Stimulated activated CD8-positive, alpha-beta memory T cell treated with anti-CD3 and anti-CD28 coated beads, Interleukin-15, amount 100 ng/mL, for 1 hour (primary cell): ENCODE measurements at regions not wholly inside any gene's neighbourhood (a gene's known extent, or its start where the extent isn't known, plus 50 kb on each side); places are given as distances from the start of the nearest gene placed in this dataset.

ENCODE experiments used
- DNase-seq: peaks from one replicate; pipeline ENCODE4 v3.0.0-alpha.2; 2020; ENCODE audit warnings: low read depth

DNA sequence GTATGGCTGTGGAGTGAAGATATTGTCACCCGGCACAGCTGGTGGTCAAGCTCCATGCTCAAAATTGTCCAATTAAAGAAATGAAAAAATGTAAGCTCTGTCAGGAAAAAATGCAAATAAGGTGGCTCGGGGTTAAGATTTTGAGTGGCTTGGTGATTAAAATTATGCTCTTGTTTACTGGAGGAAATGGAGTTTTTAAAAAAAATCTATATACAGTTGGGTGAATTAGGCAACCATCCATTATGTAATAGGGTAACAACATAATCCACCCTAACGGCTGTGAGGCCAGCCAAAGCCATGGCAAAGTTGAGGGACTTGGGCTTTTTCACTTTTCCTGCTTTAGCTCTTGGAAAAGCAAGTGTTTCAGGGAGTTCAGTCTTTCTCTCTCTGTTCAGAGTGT, 260.8 kb upstream of the HABP2 start:
- no peak for DNase-seq

GRCh38 chr10:113292743-113293142, 260.1 kb upstream of the HABP2 start:
- DNase-seq: no peak

DNA sequence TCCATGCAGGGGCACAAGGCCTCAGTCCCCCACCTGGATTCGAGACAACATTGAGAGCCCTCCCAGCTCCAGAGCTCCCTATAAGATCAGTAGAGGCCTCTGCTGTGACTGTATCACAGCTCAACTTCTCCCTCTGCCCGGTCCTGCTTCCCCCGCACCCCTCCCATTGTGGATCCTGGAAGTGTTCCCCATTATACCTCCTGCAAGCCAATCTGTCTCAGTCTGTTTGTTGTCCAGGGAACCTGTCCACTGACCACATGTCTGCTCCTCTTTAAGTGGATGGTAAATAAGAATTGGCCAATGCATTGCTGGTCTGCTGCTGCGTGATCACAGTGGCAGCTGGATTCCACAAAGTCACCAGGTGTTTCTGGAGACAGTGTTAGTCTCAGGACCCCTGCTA, 259.7 kb upstream of the HABP2 start:
- DNase-seq: no peak

DNA sequence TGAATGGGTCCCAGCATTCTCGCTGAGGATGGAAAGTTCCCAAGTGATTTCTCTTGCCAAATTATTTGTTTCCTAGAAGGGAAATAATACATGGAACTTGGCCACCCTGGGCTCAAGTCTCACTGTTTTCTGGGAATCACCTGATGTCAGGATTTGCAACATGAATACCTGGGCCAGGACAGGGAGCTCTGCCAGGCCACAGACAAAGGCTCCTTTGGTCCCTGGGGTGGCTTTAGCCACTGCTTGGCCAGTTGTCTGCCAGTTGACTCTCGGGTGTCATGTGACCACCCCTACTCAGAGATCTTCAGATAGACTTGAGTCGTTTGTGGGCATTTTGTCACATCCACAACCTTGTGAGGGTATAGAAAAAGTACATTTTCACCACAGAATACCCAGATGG, 258.0 kb upstream of the HABP2 start:
- DNase-seq: no peak

- no peak for DNase-seq
Measured at GRCh38 chr10:113297226-113297625, 255.6 kb upstream of the HABP2 start.

DNA sequence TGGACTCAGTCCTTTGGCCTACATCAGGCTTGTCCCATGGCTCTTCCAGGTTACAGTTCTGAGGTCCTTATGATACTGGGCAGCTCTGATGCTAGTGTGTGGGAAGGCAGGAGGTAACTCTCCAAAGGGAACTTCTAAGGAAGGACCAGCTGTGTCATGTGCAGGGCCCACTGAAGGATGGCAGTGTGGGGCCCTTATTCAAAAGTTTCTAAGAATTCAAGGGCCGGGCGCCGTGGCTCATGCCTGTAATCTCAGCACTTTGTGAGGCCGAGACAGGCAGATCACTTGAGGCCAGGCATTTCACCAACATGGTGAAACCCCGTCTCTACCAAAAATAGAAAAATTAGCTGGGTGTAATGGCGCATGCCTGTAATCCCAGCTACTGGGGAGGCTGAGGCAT, 254.2 kb upstream of the HABP2 start:
- no peak for DNase-seq

GRCh38 chr10:113300201-113300600, 252.7 kb upstream of the HABP2 start:
- no peak for DNase-seq

DNA sequence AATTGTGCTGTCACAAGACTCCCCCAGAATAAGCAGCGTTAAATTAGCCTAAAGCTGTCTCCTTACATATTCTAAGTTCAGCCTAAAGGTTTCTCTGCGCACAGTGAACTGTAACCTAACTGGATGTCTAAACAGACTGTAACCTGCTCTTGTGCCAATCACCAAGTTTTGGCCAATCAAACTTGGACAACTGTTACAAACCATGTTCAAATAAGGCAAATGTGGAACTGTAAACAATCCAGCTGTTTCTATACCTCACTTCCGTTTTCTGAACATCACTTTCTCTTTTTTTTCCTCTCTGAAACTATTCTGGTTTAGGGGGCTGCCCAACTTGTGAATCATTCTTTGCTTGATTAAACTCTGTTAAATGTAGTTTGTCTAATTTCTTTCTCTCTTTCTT, 252.2 kb upstream of the HABP2 start:
- no peak for DNase-seq

GRCh38 chr10:113301342-113301984, 251.4 kb upstream of the HABP2 start:
- DNase-seq: no peak

DNA sequence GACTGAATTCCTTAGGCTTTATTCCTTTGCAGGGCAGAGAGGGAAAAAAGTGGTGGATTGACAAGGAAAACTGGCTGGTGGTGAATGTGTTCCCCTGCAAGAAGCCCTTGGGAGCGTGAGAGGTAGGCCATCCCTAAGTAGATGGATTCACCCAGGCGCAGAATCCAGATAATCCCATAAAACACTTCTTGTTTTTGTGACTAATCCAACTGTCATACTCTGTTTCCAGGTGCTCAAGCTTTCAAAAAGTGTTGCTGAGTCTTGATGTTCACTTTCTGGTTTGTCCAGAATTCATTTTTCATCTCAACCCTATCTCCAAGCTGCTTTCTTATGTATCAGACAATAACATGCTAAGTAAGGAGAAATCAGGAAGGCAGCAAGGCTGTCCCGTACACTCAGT, 250.8 kb upstream of the HABP2 start:
- DNase-seq: no peak

DNA sequence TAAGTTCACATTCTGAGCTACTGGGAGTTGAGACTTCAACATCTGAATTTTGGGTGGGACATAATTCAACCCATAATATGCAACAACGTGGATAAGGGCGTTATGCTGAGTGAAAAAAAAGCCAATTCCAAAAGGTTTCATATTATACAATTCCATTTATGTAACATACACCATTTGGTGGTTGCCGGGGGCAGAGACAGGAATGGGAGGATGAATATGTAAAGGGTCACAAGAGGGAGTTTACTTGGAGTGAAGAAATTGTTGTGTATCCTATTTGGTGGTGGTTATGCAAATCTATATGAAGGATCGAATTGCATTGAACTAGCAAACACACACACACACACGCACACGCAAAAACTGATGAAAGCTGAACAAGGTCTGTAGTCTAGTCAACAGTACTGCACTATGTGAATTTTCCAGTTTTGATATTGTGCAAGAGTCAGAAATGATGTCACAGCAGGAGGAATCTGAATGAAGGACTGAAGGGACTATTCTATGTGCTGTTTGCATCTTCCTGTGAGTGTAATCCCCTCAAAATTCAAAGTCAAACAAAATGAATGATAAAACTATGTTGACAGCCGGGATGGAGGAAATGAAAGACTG, 249.2 kb upstream of the HABP2 start:
- DNase-seq: no peak

DNA sequence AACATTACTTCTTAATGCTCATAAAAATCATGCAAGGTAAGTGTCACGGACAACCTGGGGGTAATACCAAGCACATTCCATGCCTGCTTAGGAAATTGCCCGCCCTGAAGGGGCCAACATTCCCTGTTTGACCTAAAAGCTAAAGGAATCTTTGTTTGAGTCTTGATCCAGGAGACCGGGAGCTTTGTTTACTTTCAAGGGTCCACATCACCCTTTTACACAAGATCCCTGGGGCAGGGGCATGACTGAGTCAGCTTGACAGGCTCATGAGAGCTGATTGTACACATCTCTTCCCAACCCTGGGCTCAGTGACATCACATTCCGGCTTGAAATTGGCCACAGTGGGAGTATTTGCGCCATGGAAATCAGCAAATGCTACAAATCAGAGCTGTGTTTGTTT, 248.1 kb upstream of the HABP2 start:
- DNase-seq: no peak

- DNase-seq: no peak
Measured at GRCh38 chr10:113305871-113306270, 247.0 kb upstream of the HABP2 start.

- no peak for DNase-seq
Measured at GRCh38 chr10:113309791-113310190, 243.1 kb upstream of the HABP2 start.

DNA sequence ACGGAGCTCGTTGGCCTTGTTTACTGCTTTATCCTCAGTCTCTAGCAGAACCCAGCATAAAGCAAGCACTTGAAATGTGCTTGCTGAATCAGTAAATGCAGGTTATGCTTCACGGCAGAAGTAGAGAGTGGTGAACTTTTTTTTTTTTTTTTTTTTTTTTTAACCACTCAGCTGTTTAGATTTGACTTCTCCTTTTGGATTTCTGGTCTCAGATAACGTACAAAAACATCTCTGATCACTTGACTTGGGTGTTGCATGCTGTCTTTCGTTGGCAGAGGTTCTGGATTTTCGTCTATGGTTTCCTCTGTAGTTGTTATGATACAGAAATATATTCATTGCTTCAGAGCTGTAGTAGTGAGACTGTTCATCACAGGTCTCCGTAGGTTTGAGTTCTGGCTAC, 242.5 kb upstream of the HABP2 start:
- no peak for DNase-seq

GRCh38 chr10:113313048-113313602, 239.7 kb upstream of the HABP2 start:
- DNase-seq: no peak

DNA sequence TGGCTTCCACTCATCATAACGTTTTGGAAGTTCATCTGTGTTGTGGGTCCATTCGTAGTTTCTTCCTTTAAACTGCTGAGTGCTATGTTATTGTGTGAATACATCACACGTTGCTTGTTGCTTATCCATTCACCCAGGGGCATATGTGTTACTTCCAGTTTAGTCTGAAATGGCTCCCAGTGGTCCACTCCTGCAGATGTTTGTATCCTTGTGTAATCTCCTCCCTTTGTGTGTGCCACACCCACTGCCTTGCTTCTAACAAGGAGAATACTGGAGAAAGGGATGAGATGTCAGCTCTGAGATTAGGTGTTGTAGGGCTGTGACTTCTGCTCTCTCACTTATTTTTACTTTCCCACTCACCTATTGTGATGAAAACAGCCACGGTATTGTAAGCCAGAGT, 239.1 kb upstream of the HABP2 start:
- DNase-seq: no peak

DNA sequence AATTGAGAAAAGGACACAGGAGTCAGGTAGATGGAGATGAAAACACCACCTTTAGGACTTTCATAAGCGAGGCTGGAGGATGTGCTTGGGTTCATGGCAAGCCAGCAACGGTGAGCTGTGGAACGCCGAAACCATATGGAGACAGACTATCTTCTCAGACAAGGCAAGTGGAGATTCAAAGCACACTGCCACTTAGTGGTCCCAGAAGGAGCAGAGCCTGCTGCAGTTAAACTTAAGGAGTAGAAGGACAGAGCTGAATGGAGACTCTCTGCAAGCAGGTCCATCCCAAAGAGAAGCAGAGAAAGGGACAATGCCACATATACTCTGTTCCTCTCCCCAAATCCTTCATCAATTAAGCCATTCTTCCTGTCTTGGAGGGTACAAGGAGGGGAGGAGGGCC, 236.3 kb upstream of the HABP2 start:
- no peak for DNase-seq

DNA sequence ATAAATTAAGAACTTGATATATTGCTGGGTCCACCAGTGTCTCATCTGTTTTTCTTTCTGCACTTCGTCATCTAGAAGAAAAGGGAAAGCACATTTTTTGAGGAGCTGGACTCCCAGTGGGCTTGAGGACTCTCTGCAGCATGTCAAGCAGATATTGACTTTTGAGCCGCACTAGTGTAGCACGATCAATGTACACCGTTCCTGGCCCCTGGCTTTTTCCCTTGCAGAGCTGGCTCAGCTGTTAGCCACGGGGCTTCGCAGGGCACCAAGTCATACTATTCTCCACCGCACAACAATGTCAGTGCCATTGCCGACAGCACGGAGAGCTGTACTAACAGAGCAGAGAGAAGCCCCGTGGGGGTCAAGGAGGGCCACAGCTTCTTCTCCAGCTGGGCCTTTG, 235.4 kb upstream of the HABP2 start:
- no peak for DNase-seq

DNA sequence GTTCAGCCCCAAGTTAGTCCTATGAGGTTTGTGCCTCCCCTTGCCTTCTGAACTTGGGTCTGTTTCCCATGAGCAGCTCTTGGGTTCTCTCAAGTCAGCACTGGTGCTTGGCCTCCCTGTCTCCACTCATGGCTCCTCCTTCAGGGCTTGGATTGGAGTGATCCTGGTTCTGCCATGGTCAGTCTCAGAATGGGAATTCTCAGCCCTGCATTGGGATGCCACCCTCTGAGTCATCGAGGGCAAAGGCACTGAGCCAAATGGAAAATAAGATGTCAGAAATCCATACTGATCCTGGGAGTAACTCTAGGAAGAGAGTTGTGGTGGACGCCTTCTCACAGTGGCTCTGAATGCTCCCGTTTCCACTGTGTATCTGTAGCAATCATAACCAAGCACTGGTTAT, 233.4 kb upstream of the HABP2 start:
- no peak for DNase-seq

- no peak for DNase-seq
Measured at GRCh38 chr10:113320211-113320610, 232.6 kb upstream of the HABP2 start.

GRCh38 chr10:113320987-113321386, 231.9 kb upstream of the HABP2 start:
- DNase-seq: no peak

DNA sequence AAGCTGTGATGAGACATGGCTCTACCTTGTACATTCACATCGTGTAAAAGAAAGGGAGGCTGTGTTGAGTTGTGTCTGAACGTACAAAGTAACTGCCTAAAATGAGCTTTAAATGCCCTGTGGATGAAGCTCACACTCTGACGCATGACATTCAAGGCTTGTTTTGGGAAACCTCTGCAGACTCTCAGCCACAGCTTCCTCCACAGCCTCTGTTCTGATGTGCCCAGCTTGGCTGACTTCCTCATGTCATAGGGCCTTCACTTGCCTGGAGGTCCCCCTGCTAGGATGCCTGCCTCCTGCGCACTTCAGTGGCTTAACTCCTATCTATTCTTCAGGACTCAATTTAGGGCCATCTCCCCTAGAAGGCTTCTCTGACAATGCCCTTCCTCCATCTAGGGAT, 230.0 kb upstream of the HABP2 start:
- no peak for DNase-seq

DNA sequence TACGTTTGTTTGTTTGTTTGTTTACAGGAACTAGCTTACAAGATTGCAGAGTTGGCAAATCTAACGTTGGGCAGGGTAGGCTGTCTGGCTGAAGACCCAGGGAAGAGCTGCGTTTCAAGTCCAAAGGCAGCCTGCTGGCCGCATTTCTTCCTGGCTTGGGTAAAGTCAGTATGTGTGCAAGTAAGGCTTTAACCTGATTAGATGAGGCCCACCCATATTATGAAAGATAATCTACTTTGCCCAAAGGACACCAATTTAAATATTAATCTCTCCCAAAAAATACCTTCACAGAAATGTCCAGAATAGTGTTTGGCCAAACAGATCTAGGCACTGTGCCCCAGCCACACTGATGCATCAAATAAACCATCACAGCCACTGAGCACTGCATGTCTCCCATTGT, 228.9 kb upstream of the HABP2 start:
- DNase-seq: no peak
